Activated CD4-positive, alpha-beta T cell treated with anti-CD3 and anti-CD28 coated beads, Interleukin-2, amount 50 U/mL, for 48 hours (primary cell): ENCODE measurements at regions not wholly inside any gene's neighbourhood (a gene's known extent, or its start where the extent isn't known, plus 50 kb on each side); places are given as distances from the start of the nearest gene placed in this dataset.
"Not testable (repeated sequence)": the region's sequence is repeated elsewhere in the genome, so short reads cannot be mapped to it uniquely, and the experiment has no call there.

ENCODE experiments used
- DNase-seq, 2 experiments: peaks; one replicate each; pipeline ENCODE4 v3.0.0-alpha.2; 2020

DNA sequence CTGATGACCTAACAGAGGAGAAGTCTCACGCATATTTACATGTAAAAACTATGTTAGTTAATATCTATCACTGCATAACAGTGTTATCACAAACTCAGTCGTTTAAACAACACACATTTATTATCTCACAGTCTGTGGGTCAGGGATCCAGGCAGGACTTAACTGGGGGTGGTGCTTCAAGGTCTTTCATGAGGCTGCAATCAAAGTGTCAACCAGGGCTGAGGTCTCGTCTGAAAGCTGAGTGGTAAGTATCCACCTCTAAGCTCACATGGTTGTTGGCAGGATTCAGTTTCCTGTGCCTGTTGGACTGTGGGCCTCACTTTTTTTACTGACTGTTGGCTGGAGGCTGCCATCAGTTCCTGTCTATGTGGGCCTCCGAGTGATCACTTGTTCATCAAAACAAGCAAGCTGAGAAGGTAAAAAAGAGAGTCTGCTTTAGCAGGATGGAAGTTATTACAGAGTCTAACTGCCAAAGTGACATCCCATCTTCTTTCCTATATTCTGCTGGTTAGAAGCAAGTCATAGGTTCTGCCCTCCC lies 188.6 kb downstream of the CARTPT start:
- DNase-seq = no peak

DNA sequence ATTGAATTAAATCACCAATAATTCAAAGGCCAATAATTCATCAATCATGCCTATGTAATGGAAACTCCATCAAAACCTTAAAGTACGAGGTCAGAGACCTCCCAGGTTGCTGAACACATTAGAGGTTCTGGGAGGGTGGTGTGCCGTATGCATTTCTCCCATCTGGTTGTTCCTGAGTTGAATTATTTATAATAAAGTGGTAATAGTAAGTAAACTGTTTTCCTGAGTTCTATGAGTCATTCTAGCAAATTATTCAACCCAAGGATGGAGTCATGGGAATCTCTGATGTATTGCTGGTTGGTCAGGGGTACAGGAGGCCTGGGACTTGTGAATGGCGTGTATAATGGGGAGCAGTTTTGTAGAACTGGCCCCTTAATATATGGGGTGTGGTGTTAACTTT lies 191.7 kb downstream of the CARTPT start:
- no peak for DNase-seq

DNA sequence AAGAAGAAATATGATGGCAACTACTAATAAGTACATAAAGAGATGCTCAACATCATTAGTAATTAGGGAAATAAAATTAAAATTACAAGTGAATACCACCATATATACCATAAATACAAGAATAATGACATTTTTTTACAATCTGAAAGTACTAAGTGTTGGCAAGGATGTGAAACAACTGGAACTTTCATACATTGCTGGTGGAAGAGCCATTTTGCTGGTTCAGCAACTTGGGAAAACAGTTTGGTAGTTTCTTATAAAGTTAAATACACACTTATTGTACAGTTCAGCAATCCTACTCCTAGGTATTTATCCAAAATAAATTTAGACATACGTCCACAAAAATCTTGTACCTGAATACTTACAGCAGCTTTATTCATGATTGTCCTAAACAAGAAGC lies 192.9 kb downstream of the CARTPT start:
- no peak for DNase-seq

DNA sequence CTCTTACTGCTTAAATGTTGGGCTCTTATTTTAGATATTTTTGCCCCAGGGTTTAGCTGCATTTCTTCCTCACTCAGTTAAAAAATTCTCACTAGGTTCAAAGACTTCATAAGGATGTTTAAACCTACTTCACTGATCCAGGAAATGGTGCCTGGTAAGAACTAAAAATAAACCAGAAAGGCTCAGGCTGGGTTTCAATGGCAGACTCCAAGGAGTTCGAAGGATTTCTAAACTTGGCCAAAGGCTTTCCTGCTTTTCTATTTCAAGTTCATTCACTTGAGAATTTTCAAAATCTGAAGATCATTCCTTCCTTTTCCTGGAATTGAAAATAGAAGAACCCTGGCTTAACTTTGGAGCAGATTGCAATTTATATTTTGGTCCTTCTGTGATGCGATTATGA lies 193.0 kb upstream of the MAP1B start:
- no peak for DNase-seq

DNA sequence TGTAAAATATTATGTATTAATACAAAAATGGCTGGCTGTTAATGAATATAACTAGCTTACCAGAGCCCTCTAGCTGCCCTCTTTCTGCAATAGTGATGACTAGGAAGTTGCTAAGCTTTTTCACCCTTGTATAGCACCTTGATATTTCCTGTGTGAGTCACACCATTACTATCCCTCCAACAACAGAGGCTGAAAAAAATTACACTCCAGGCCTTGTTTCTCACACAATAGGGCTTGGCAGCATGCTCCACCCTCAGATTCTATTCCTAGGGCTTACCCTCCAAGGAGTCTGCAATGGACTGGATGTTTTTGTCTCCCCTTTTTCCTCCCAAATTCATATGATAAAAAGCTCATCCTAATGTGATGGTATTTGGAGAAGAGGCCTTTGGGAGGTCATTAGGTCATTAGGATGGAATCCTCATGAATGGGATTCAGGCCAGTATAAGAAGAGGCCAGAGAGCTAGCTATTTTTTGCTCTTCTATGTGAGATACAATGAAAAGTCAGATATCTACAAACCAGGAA lies 184.6 kb upstream of the MAP1B start:
- DNase-seq = no peak

DNA sequence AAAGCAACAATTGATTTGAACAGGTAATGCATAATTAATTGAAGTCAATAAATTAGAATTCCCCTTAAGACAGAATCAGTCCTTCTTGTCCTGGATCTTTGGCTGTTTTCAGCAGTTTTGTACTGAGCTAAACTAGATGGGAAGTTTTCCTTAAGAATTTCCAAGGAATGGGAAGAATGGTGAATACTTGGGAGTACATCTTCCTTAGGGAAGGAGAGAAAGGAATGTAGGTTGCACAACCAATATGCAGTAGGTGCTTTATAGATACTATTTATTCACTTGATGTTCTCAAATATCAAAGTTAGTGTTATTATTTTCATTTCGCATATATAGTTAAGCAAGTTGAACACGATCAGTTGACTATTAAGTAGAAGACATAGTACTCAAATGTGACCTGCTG lies 183.5 kb upstream of the MAP1B start:
- DNase-seq = no peak

DNA sequence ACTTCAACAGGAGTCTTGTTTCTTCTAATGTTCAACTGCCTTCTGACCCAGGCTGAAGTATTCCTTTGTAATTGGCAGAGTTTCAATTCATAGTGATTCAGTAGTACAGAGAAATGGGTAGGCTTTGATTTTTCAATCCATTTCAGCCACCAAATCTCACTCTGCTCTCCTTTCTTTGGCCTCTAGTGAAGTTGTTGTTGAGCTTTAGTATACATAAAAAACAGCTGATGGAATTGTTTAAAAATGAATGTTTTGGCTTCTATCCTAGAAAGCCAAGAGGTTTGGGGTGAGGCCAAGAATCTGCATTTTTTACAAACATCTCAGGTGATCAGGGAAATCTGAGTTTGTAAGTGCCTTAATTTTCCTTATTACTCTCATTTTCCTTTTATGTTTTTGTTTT lies 182.9 kb upstream of the MAP1B start:
- DNase-seq = no peak

DNA sequence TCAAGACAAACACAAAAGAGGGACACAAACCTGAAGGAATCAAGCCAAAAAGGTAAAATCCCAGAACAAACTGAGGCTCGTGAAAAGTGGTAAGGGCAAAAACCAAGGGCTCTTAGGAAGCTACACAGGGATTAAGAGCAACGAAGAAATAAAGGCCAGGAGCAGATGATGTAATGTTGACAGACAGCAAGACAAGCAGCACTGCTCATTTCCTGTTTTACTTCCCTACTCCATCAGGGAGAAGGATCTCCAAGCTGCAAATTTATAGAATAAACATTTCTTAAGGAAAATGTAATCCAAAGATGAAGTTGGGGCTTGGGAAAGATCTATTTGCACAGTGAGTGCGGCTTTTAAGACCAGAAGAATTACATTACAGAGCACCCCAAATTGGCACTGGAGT lies 182.3 kb upstream of the MAP1B start:
- DNase-seq = no peak

DNA sequence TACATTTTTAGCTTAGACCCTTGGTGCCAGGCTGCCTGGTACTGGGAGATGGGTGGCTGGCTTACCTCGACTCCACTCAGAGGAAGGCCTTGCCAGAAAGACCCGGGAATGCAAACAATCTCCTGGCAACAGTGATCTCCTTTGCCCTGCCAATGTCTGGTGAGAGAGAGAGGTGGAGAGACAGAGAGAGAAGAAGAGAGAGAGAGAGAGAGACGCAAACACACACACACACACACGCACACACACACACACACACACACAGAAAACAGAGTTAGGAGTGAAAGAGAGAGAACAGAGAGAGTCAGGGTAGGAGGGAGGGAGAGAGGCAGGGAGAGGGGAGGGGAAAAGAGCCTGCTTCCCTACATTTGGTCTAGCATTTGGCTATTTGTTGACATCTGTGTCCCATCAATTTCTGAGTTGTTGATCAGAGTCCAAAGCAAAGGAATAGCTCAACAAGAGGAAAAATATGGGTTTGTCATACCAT lies 181.6 kb upstream of the MAP1B start:
- DNase-seq = no peak

DNA sequence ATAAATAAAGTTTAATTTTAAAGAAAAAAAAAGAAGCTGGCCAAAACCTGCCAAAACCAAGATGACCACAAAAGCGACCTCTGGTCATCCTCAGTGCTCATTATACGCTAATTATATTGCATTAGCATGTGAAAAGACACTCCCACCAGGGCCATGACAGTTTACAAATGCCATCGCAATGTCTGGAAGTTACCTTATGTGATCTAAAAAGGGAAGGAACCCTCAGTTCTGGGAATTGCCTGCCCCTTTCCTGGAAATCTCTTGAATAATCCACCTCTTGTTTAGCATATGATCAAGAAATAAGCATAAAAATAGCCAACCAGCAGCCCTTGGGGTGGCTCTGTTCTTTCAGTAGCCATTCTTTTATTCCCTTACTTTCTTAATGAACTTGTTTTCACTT lies 178.3 kb upstream of the MAP1B start:
- DNase-seq = no peak

DNA sequence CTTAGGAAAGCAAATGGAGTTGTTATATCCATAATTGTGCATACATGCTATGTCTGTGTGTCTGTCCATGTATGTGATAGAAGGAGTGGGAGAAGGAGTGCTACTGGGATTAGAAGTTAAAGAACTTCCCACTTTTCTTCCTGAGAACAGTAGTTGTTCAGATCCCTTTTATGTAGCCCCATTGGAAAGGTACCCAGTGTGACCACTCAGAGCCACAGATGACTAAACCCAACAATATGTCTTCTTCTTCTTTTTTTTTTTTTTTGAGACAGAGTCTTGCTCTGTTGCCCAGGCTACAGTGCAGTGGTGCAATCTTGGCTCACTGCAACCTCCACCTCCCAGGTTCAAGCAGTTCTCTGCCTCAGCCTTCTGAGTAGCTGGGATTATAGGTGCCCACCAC lies 176.7 kb upstream of the MAP1B start:
- DNase-seq = not testable (repeated sequence)

DNA sequence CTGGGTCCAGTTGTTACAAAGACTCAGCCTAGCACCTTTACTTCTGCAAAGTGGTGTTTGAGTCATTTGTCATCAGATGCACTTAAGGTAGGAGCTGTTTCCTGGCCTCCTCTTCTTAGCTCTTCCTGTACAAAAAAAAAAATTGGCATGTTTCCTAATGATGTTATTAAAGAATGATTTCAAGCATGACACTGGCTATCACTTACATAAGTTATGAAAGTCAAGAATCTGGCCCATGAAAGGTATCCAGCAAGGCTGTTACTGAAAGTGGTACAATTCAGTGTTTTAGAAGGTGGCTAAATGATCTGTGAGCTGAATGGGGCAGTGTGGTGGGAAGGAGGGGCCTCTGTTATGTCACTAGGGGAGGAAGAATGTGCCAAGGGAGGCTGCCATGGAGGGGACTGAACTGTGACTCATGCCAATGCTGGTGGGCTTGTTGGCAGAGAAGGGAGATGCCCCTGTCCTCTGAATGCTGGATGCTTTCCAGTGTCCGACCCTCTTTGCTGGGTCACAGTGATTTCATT lies 175.1 kb upstream of the MAP1B start:
- DNase-seq = no peak

DNA sequence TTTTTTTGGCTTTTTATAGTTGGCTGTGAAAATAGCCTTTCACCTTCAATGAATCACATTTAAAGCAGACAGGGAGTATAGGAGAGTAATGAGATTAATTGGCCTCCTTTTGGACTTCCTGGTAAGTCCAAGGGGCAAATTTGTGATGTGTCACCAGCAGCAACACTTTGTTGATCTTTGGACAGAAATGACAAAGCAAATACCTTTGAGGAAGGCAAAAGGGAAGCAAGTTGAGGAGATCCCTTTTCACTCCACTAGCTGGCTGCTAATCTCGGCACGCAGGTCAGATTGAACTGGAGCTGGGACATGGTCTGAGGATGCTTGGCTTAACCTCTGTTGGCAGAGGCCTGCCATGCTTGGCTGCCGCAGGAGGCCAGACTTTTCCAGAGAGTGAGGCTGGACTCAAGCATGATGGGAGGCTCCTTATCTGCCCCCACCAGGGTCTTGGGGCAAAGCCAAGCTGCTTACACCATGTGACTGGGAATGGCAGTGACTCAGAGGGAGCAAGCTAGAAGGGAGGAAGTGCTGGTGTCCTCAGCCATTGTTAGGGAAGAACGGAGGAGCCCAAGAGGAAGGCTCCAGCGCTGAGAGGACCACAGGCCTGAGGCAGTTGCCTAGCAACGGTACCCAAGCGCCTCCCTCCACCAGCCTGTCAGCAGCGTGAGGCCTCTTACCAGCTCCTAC lies 174.5 kb upstream of the MAP1B start:
- DNase-seq = no peak

DNA sequence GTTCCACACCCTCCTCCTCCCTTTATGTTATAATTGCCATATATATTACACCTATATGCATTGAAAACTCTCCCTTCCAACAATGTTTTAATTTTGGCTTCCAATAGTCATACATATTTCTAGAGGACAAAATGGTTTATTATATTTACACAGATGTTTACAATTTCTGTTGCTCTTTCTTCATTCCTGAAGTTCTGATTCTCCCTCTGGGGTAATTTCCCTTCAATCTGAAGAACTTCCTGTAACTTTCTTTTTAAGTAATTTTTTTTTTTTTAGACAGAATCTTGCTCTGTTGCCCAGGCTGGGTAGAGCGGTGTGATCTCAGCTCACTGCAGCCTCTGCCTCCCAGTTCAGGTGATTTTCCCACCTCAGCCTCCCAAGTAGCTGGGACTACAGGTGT lies 173.0 kb upstream of the MAP1B start:
- no peak for DNase-seq

DNA sequence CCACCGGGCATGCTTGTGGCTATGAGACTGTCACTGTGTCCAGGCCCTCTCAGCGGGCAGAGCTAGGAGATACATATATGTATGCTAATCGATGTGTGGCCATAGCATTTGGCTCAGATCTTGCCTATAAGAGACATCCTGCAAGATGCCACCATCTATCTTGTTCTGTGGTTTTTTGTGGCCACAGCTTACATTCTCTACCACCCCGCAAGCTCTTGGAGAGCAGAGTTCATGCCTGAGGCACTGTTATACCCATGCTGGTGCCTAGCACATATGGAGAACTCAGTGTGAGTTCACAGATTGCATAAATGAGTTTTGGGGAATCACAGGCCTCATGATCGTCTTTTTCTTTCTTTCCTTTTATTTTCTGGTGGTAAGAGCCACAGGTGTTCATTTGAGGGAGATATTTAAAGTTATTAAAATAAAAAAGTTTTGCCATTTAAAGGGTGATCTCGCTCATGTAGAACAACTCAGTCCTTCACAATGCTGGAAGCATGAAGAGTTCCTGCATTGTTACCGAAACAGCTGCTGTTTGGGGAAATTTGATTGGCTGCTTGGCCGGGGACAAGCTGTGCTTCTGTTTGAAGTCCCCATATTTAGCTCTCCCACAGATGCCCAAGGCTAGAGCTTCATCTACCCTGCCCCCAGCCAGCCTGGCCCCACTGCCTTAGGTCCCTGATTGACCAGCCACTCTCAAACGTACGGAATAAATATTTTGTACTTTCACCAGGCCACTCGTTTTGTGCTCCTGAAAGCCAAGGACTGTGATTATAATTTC lies 169.2 kb upstream of the MAP1B start:
- DNase-seq = no peak

DNA sequence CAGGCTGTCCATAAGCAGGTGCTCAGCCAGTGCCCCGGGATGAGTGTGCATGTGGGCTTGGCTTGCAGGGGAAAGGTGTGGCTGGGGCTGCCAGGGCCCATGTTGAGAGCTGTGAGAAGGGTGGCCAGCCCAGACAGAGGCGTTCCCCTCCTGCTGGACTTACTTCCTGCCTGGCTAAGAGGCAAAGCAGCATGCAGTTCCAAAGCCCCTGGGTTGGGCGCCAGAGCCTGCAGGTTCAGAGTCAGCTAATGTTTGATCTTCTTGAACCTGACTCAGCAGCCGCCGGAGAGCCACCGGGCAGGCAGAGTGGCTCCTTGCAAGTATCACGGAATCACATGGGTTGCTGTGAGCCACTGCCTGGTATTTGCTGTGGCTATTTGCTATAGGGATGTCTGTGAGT lies 168.4 kb upstream of the MAP1B start:
- no peak for DNase-seq

DNA sequence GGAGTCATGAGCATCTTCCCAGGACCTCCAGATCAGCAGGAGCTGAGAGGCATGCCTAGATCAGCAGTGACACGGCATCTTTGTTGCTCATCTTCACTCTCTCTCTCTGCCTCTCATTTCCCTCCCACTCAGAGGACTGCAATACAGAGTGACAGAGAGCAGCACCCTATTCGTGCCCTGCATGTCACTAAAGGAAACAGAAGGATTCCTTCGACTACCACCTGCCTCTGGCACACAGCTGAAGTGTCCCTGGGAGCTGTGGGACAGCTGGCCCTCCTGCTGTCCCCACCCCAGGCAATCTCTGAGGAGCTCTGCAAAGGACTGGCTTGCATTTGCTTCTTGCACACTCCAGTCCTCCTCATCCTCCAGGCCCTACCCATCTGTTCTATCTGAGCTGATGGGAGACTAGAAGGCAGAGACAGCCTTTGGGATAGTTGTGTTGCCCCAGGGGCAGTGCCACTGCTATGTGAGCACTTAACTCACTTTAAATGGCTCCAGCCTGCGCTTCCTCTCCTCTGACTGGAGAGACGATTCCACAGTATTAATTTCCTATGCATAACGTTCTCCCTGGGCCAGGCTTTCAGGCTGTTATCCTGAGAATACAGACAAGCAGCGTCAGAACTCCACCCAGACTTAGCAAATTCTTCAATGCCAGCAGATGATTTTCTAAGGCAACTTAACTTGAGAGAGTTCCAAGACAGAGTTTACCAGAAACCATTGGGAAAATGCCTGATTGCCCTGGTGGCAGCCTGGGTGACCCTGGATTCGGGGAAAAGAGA lies 167.6 kb upstream of the MAP1B start:
- DNase-seq = no peak

DNA sequence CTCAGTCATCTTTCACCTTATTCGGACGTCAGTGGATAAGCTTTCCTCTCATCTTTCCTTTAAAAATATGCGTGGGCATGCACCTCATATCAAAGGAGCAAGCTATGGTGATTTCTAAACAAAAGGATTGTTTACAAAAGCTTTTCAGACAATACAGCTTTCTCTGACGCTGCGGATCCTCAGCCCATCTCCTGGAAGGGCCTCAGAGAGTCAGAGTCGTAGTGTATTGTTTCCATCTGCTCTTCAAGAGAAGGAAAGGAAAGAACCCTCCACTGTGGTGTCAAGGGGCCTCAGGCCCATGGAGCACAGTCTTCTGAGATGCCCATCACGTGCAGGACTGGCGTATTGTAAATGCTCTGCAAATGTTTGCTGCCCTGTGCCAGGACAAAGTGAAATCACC lies 163.4 kb upstream of the MAP1B start:
- no peak for DNase-seq

DNA sequence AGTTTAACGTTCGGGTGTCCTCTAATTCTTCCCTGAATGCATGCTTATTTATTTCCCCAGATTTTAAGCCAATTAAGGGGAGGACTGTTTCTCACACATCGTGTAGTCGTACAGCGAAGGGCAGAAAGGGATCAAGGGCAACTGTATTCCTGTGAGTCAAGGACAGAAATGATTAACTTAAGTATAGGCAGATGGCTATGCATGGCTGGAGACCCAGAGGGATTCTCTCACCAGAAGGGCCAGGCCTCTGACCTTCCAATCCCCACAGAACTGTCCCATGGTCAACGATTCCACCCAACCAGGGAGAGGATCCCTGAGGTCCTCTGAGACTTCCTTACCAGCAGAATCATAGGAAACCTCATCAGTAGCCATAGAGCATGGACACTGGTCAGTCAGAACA lies 161.8 kb upstream of the MAP1B start:
- DNase-seq = no peak

DNA sequence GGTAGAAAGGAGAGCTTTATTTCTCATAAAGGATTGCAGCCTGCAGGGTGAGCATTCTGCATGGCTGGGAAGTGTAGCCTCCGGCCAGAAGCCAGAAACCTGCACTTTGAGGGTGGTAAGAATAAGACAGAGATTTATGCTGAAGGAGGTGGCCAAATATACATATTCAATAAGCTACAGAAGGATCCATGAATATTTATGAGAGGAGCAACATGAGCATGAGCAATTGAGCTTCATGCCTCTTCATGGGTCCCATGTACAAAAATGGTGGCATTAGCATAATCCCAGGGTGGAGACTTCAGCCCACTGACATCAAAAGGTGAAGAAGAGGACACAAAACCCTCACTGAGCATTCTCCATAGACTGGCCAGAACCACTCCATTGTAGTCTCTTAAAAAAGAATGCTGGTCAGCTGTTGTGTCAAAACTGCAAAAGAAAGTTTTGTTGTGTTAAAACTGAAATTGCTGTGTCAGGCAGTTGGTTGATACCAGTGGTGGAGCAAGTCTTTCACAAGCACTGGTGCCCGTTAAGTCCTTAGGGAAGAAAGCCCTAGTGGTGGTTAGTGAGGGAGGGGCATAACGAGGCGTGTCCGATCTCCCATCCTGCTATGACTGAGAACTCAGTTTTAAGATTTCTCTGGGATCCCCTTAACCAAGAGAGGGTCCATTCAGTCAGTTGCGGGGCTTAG lies 160.8 kb upstream of the MAP1B start:
- DNase-seq = no peak

DNA sequence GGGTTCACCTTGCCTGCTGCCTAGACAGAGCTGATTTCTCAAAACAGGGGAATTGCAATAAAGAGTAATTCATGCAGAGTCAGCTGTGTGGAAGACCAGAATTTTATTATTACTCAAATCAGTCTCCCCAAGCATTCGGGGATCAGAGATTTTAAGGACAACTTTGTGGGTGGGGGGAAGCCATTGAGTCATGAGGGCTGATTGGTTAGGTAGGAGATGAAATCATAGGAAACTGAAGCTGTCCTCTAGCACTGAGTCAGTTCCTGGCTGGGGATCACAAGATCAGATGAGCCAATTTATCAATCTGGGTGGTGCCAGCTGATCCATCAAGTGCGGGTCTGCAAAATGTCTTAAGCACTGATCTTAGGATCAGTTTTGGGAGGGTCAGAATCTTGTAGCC lies 159.1 kb upstream of the MAP1B start:
- peak in 1 of 2 experiments; percentile 0 for DNase-seq

DNA sequence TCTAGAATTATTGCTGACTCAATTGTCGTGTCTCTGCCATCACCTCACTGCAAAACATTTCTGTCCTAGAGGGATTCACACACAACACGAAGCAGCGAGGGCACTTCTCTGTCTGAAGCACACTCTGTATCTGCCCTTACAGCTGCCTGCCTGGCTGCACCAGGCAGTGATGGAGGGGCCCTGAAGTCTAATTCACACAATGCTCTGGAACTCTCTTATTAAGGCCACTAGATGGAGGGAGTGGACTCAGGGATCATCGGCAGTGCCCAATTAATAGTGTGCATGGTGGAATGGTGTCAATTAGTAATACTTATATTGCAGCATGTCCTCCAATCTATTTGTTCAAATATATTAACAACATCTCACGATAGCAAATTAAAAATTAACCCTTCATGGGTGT lies 157.5 kb upstream of the MAP1B start:
- no peak for DNase-seq
